OCI-LY3 (cell line): ENCODE measurements at regions not wholly inside any gene's neighbourhood (a gene's known extent, or its start where the extent isn't known, plus 50 kb on each side); places are given as distances from the start of the nearest gene placed in this dataset.

Experiments used
- CTCF ChIP-seq: fragments of 200-600, 300-600 bp; sonication (generic); IDR thresholded peaks from 2 replicates; pipeline ENCODE4 v1.5.1; 2014; ENCODE audit warnings: antibody characterized with exemption, low read length, low read depth
- EZH2phosphoT487 ChIP-seq: fragments of 200-600 bp; shearing (Covaris generic); IDR thresholded peaks from 2 replicates; pipeline ENCODE4 v1.6.1; 2018; ENCODE audit warnings: antibody characterized with exemption, mixed run types, low read depth

- TF ChIP-seq CTCF = no peak
- TF ChIP-seq EZH2phosphoT487 = no peak
Observed at GRCh38 chr5:159765760-159766517, 150.3 kb upstream of the ADRA1B start.
